NCI-H524 (cell line): ENCODE measurements at regions not wholly inside any gene's neighbourhood (a gene's known extent, or its start where the extent isn't known, plus 50 kb on each side); places are given as distances from the start of the nearest gene placed in this dataset.
"Not testable (repeated sequence)": the region's sequence is repeated elsewhere in the genome, so short reads cannot be mapped to it uniquely, and the experiment has no call there.

Source experiments
- DNase-seq, 2 experiments: peaks; one replicate each; lab custom pipeline; 2025; lab: John Stamatoyannopoulos, UW

DNA sequence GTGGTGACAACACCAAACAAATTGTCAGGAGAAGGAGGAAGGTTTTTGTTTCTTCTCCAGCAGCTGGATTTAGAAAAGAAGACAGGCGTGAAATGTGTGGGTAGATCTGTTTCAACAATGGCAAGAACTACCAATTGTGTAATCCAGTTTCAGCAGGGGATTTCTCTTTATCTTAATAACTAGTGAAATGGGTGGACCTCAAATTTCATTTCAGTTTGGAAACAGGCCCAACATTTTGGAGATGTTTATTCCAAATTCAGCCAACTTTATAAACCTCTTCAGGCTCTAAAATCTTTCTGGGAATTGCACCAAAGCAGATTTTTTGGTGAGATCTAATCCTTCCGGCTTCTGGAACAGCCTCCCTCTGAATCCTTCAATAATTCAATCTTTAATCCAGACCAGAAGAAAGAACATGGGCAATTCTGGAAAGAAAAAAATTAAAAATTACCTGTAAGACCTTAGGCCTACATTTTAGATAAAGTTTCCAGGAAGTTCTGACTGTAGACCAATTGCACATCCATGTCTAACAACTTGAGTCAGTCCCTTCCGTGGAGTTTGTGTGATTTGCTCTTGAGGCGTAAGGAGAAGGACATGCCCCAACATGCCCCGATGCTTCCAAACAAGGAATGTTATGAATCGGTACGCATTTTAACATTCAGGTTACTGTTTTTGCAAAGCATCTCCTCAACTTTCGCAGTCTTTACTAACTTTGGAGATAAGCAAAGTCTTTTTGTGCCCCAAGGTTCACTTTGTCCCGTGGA is 423.6 kb downstream of the IRX1 start:
- no peak for DNase-seq

DNA sequence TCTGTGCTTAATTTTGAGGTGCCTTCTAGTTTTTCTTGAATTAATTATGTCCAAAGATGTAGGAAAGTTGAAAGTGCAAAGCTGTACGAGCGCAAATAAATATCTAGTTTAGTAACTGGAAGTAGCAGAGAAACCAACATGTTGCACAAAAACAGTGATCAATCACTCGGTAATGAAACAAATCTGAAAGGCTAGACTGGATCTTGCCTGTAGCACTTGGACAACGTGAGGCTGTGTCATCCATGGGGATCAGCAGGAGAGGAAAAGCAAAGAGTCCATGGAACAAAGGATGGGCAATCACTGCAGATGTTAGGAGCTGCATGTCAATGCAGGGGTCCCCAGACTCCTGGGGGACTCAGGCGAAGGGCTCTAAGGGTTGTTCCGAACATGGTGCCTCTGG is 424.2 kb downstream of the IRX1 start:
- no peak for DNase-seq

DNA sequence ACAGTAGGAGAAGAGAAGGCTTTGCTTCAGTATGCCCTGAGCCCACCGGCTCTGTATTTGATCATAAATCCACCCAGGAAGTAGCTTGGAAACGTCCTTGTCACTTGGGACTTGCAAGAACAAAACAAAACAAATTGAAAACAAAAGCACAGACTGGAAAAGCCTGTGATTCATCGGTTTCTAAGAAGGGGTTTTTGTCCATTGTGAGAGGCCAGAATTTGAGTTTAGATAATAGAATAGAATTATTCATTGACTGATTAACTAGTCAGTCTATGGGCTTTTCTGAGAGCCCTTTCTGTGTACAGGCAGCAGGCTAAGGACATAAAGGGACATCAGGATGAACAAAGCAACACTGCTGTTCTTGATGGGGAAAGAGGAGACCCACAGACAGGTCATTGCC is 424.8 kb downstream of the IRX1 start:
- no peak for DNase-seq

DNA sequence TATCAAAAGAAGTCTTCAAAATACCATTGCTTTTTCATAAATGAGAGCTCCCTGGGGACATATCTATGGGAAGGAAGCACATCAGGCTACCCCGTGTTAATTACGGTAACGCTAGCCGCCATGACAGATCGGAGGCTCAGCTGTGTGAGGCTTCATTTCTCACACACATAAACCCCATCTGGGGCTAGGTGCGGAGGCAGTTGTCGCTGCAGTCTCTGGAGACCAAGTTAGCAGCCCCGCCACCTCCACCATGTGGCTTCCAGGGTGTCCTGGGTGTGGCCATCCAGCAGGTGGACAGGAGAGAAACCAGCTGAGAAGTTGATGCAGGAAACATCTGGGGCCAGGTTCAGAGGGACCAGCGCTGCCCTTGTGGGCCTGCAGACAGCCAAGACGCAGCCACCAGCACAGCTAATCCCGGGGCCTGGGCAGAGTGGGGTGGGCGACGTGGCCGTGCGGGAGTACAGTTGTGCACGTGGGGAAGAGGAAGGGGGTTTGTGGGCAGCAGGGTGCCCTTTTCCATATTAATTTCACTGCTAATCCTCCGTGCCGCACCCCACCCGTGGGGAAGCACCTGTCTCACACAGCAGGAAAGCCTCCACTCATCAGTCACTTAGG is 426.5 kb downstream of the IRX1 start:
- DNase-seq: no peak

DNA sequence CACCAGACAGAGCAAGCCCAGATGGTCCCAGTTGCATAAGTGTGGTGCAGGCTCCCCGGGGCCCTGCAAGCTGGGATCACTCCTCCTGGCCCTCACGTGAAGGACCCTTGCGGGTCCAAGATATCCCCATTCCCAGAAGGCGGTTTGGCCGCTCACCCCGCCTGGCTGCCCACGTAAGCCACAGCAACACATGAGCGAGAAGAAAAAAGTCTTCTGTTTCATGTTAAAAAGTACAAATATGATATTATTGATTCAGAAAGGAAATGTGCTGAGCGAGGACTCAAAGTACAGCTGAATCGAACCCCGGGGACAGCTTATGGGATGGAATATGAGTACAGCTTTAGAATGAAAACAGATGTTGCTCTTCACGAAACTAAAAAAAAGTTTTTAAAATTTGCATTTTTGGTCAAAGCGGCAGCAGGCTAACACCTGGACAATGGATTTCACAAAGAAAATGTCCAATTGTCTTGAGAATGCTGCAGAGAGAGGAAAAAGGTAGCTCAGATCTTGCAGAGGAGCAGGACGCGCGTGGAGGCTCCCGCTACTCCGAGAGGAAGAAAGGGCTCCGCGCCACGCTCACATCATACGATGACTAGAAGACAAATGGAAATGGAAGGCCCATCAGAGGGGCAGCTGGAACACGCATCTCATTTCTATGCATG is 427.6 kb downstream of the IRX1 start:
- no peak for DNase-seq

DNA sequence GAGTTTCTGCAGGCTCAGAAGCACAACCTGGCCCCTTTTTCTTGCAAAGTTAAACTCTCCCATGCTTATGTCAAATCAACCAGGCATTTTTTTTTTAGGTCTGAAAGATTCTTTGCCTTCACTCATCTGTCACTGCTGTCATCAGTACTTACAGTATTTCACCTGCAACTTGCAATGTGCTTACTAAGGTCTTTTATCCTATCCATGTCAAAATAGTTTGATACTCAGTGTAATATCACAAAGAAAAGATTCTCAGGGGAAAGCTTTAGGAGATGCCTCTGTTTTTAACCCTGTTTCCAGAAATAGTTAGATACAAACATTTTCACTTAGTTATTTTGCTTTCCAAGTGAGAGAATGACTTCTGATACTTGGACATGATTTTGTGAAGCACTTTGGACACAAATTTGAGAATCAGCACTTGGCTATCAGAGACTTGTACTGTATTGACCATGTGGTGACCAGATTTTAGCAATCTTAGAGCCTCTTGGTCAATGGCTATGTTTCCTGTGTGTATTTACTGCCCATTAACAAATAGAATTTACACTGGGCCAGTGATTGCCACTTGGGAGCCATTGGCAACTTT is 428.2 kb downstream of the IRX1 start:
- no peak for DNase-seq

DNA sequence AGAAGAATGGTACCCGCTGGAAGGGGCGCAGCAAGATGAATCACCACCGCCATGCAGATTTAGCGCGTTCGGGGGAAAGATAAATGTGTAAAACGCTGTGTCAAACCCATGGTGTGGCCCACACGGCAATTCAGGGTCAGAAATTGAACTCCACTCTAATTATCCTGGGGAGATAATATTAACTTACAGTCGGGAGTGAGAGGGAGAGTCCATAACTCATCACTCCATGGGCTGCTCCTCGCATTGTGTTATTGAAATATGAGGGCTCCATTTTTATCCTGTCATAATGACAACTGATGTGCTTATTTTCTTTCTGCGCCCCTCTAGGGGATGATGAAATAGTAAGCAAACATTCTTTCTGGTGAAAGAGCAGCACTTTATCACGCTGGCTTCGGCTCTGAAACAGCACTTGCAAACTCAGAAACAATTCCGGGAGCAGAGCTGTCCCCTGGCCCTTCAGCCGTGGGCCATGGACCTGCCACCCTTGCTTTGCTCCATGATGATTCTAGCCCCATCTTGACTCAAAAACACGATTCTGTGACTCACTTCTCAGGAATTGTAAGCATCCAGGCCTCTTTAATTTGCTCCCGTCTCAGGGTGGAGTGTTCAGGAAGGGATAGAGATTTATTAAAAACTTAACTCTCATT is 431.6 kb downstream of the IRX1 start:
- DNase-seq: no peak

DNA sequence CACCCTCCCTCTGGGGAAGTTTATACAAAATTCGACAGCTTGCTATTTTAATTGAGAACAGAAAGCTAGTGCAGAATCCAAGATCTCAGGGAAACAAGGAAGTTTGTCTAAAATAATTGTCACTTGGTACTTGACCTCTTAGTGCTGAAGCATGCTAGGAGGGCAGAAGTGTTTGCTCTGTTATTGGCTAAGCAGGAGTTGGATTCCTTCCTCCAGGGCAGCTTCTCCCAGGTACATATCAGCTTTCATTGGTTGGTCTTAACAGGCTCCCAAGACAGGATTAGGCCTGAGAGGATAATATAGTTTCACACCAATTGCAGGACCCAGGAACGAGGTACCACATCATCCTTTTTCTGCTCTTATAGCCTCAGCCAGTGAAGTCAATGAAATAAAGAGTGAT is 432.8 kb downstream of the IRX1 start:
- peak in 1 of 2 experiments; percentile 16 for DNase-seq

DNA sequence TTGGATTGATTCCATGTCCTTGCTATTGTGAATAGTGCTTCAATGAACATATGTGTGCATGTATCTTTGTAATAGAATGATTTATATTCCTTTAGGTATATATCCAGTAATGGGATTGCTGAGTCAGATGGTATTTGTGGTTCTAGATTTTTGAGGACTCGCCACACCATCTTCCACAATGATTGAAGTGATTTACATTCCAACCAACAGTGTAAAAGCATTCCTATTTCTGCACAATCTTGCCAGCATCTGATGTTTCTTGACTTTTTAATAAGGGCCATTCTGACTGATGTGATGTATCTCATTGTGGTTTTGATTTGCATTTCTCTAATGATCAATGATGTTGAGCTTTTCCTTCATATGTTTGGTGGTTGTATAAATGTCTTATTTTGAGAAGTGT is 437.9 kb downstream of the IRX1 start:
- not testable (repeated sequence) for DNase-seq

DNA sequence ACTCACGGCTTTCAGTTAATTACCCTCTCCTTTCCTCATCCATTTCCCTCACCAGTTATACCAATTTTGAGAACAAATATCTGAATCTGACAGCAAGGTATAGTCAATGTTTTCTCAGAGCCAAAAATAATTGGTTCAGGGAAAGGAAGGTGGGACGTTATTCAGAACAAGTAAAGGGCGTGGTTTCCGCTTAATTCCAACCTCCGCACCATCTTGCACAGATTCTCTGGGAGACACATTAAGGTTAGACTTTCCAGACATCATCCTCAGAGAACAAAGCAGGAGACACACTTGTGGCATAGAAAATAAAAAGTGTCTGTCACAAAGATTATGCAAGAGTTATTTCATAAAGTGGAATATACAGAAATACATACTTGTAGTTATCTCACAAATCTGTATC is 441.2 kb downstream of the IRX1 start:
- DNase-seq: no peak

DNA sequence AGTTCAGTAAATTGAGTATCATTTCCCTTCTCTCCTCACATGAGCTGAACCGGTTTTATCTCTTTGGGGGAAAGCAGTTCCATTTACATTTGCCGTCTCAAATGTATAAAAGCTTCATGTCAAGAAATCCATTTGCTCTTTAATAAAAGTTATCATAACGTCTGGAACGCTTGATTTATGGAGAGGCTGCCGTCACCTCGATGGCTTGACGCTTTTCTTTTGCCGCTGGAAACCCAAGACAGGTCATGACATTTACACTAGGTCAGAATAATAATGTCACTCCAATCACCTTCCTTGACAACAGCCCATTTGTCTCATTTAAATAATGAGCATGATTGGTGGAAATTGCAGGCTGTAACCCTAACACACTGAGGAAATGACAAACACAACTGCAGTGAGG is 443.4 kb downstream of the IRX1 start:
- no peak for DNase-seq

DNA sequence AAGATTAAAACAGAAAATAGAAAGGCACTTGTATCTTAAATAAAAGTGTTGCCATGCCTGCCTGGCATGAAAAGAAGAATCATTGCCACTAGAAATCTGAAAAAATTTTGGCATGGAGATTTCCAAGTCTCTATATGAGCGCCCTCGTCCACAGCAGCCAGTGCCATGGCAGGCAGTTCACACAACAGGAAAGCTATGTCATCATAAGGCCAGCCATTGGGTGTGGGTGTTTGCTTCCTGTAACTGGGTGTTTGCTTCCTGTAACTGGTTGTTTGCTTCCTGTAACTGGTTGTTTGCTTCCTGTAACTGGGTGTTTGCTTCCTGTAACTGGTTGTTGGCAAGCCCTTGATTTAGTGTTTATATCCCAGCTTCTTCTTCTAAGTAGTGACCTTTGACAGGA is 446.7 kb downstream of the IRX1 start:
- DNase-seq: no peak

DNA sequence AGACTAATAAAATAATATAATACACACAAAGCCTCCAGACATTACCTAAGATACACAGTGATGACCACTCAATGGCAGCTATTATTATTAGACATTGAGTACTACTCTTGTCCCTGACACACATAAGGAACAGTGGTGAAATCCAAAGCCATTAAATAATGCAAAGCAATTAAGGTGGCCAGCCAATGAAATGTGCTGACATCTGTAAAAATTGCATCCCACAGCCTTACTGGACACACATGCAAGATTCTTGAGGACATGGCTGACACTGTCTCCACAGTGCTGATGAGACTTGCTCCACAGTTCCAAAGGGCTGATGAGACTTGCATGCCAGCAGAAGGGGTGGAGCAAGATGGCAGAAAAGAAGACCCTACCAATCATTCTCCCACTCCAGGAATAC is 447.5 kb downstream of the IRX1 start:
- DNase-seq: no peak

DNA sequence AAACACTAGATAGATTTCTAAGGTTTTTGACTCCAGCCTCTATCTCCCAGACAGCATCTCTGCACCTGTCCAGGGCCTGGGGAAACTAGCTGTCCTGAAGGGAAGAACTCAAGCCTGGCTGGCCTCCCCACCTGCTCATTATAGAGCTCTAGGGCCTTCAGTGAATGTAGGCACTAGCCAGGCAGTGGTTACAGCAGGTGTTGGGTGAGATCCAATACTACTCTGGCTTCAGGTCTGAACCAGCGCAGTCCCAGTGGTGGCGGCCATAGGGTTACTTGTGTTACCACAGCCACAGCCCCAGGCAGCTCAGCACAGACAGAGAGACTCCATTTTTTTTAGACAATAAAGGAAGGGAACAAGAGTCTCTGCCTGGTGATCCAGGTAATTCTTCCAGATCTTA is 449.2 kb downstream of the IRX1 start:
- no peak for DNase-seq

DNA sequence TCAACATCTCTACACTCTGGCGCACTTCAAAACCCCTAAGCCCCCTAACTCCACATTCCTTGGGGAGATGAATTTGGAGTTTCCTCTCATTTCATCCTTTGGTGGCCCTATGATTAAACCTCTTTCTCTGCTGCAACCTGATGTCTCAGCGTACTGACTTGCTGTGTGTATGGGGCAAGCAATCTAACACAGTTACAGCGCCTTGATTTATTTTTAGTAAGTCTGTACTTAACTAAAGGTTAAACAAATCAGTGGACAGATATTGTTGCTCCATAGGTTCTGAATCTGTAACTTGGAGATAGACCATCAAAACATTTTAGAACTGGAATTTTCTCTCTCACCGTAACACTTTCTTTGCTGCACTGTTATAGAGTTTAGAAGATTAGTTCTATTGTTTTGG is 452.8 kb downstream of the IRX1 start:
- DNase-seq: no peak

DNA sequence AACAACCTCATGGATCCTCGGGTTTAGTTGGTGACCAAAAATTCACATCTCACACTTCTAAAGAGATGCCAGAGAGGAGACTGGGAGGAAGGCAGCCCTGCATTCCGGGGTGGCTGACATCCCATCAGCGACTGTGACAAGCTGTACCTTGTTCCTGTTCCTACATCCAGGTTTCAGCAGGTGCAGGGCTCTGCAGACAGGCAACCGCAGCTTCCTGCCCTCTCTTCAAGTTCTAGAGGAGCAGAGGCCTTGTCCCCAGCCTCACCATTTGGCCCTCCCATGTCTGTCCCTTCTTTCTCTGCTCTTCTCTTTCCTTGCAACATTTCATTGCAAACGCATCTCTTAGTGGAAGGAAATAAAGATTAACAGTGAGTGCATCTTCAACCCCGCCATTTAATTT is 454.6 kb downstream of the IRX1 start:
- no peak for DNase-seq

DNA sequence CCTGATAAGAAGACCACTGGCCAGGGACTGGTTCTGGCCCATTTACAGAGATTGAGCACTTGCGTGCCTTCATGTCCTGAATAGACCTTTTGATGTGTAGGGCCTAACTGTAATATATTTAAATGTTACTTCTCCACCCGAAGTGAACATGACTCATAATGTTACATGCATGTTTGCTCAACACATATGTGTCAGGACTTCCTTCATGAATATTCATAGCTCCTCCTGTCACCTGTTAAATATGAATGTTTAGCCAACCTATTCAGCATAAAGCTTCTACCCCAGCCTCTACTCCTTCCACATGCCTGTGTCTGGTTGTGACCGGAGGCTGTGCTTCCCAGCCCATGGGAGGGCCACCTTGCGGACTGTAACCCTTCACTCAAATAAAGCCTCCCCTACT is 457.5 kb downstream of the IRX1 start:
- no peak for DNase-seq

DNA sequence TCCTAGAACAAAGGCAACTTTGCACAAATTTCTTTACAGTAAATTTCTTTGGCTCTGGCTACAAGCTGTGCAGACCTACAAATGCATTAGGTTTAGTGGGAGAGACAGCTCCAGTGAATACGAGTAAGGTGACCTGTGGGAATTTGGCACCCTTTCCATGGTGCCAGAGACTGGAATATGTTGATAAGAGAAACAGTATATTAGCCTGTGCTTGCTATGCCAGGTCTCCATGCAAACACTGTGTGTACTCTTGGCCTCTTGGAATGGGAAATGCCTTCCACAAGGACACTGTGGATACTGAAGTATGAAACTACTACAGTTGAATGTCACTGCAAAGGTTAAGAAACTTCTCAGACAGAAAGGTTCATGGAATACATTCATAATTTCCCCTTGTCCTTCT is 458.5 kb downstream of the IRX1 start:
- no peak for DNase-seq

DNA sequence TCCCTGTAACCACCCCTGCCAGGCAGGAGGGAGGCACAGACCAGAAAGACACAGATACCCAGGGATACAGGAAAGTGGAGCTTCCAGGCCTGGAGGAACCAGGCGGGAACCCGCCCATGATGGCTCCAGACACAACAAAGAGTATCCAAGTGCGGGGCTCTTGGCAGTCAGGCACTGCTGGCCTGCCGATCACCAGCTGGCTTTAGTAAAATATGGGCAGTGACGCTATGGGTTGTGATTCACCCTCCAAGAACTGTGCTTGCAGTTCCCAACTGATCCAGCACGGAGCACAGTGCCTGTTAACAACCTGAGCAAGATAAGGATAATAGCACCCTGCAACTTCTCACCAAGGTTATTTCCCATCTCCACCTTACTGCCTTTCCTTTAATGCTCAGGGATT is 463.3 kb downstream of the IRX1 start:
- DNase-seq: peak in 1 of 2 experiments; percentile 7

DNA sequence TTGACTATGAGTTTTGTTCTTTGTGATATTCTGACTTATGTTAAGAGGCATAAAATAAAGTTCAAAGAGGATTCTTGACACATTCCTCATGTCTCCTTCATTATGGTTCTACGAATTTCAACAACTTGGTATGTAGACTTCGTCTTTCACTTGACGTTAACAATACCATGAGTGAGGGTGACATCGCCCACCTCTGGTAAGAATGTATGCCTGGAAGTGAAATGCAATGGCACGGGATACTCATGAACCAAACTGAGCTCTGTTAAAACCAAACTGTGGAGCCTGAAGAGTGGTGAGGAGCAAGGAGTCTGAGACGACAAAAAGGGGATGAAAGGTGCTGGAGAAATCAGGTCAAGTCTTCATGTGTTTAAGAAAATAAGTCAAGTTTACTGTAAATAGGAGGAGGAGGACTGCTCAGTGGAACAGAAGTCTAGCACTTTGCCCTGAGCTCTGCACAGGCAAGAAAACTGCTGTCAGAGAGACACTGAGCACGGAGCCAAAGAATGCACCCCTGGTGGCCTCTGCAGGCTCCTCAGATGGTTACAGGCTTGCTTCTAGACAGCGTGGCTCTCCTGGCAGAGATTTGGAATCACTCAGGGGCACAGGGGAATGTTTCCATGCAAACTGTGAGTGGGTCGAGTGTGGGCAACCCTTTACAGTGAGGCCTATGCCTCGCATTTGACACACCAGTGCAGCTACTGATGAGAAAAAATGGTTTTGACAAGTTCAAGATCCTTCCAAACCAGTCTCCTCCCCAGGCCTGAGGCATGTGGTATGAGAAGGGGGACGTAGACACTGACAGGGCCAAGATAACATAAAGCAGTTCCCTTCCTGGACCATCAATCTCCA is 470.1 kb downstream of the IRX1 start:
- DNase-seq: no peak

DNA sequence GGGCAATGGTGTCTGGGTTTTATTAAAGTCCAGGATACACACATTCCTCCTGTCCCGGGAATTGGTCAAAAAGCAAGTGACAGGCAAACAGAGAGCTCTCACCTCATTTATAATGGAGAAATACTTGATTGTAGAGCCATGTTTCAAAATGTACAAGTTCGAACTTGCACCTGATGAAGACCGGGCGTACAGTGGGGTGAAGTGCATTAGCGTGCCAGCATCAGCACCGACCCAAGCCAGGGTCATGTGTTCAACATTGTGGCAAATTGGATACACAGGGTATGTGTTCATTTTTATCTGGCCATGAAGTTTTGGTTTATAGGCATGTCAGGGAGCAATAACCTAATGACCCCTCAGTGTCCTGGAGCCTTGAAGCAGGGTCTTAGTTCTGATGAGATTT is 472.5 kb downstream of the IRX1 start:
- no peak for DNase-seq

DNA sequence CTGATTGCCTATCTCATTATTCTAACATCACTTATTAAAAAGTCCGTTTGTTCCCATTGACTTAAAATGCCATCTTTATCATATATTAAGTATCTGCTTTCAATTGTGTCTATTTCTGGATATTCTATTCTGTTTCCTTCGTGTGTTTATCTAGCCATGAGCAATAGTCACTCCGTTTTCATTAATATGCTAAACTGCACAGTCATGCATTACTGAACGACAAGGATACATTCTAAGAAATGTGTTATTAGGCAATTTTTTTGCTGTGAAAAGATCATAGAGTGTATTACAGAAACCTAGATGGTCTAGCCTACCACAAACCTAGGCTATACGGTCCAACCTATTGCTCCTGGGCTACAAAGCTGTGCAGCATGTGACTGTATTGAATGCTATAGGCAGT is 482.9 kb downstream of the IRX1 start:
- no peak for DNase-seq
